Erythroblast (primary cell): ENCODE measurements at regions not wholly inside any gene's neighbourhood (a gene's known extent, or its start where the extent isn't known, plus 50 kb on each side); places are given as distances from the start of the nearest gene placed in this dataset.

Source experiments
- GATA1 ChIP-seq: IDR thresholded peaks from 2 replicates; pipeline ENCODE4 v1.6.1; 2011; ENCODE audit warnings: low read depth, mild to moderate bottlenecking, control low read depth, low read length, moderate library complexity
- POLR2A ChIP-seq: IDR thresholded peaks from 2 replicates; pipeline ENCODE4 v1.6.1; 2011; ENCODE audit warnings: mild to moderate bottlenecking, low read length

- no peak for TF ChIP-seq POLR2A
- TF ChIP-seq GATA1, result no peak
These were observed 345.7 kb downstream of the SPATA31D1 start for GRCh38 chr9:82334286-82334685.
